HCT116 (cell line): ENCODE measurements at regions not wholly inside any gene's neighbourhood (a gene's known extent, or its start where the extent isn't known, plus 50 kb on each side); places are given as distances from the start of the nearest gene placed in this dataset.

Experiments
- ATAC-seq: fragments of 200-7000 bp; cut with Tn5 transposase; 2 replicates; pipeline ENCODE4 v1.9.1; 2020; ENCODE audit warnings: mild to moderate bottlenecking, moderate library complexity
- BruUV-seq: library from RNA; stranded (reverse); fragments of 400-500 nt; replicated peaks from 2 replicates; lab custom pipeline; 2021; lab: Mats Ljungman, UMichigan
- CTCF ChIA-PET: fragments of 300-600 bp; sonication (Branson Sonifier 250); formaldehyde crosslinking; loops from one replicate; lab custom pipeline; 2021; ENCODE audit warnings: antibody characterized with exemption; lab: Charles Lee
- POLR2A ChIA-PET: fragments of 300-600, 350-600 bp; sonication (Branson Sonifier 250); formaldehyde crosslinking; loops from one replicate; lab custom pipeline; 2021; ENCODE audit warnings: antibody characterized with exemption; lab: Charles Lee
- RAD21 ChIA-PET, 2 experiments: fragments of 300-600 bp; sonication (Branson Sonifier 250); formaldehyde crosslinking; loops; one replicate each; lab custom pipeline; 2023; ENCODE audit warnings: low total read pairs in 2 of 2; ENCODE audit not compliant: uncharacterized antibody in 2 of 2, unreplicated experiment in 2 of 2, low non-redundant PET in 1 of 2; lab: Charles Lee
- DNase-seq: peaks from one replicate; pipeline ENCODE4 v3.0.0-alpha.2; 2010; ENCODE audit warnings: low read depth, low spot score
- H2AFZ ChIP-seq: fragments of 200-600 bp; shearing (Covaris generic), sonication (generic); 2 replicates; pipeline ENCODE4 v1.6.1; 2017; ENCODE audit warnings: low read depth, mixed run types, mixed read lengths, antibody characterized with exemption, low read length; ENCODE audit not compliant: poor library complexity, severe bottlenecking
- H3K27ac ChIP-seq: 2 replicates; pipeline ENCODE4 v1.5.1; 2012; ENCODE audit warnings: low read depth, low read length
- H3K27me3 ChIP-seq: fragments of 200-600 bp; sonication (generic); 2 replicates; pipeline ENCODE4 v1.6.1; 2016; ENCODE audit warnings: mixed run types, low read length, mixed read lengths; ENCODE audit not compliant: insufficient read depth
- H3K36me3 ChIP-seq, 2 experiments: fragments of 200-500 bp in 1 of 2; fragments of 200-600 bp in 1 of 2; sonication (Bioruptor generic) in 1 of 2; sonication (generic) in 1 of 2; 2 replicates each; pipeline versions ENCODE4 v1.5.1 to v1.6.1; 2014 to 2016; ENCODE audit warnings: low read length in 2 of 2, inconsistent platforms in 1 of 2, mixed read lengths in 1 of 2, mixed run types in 1 of 2; ENCODE audit not compliant: insufficient read depth in 2 of 2, control insufficient read depth in 1 of 2
- H3K4me1 ChIP-seq, 2 experiments: fragments of 200-600 bp in 1 of 2; sonication (generic) in 1 of 2; 2 replicates each; pipeline versions ENCODE4 v1.5.1 to v1.6.1; 2012 to 2017; ENCODE audit warnings: low read length in 2 of 2, inconsistent platforms in 1 of 2, mild to moderate bottlenecking in 1 of 2, mixed read lengths in 1 of 2, mixed run types in 1 of 2, moderate library complexity in 1 of 2; ENCODE audit not compliant: insufficient read depth in 2 of 2, control insufficient read depth in 1 of 2
- H3K4me2 ChIP-seq: fragments of 200-600 bp; sonication (generic); 2 replicates; pipeline ENCODE4 v1.6.1; 2017; ENCODE audit warnings: mixed run types, low read length, mixed read lengths
- H3K4me3 ChIP-seq, 2 experiments: fragments of 200-600 bp in 1 of 2; sonication (generic) in 1 of 2; replicated peaks in 1 of 2; 2 replicates each; pipeline ENCODE4 v1.5.1; 2011 to 2016; ENCODE audit warnings: low read length in 2 of 2, control low read depth in 1 of 2, low read depth in 1 of 2, mild to moderate bottlenecking in 1 of 2, mixed read lengths in 1 of 2, mixed run types in 1 of 2
- H3K79me2 ChIP-seq: fragments of 200-600 bp; sonication (generic); 2 replicates; pipeline ENCODE4 v1.6.1; 2017; ENCODE audit warnings: mild to moderate bottlenecking, mixed run types, low read length, moderate library complexity, mixed read lengths; ENCODE audit not compliant: insufficient read depth
- H3K9ac ChIP-seq: fragments of 200-600 bp; sonication (generic); 2 replicates; pipeline ENCODE4 v1.6.1; 2016; ENCODE audit warnings: low read length, mixed read lengths
- H3K9me2 ChIP-seq: fragments of 200-600 bp; sonication (generic), shearing (Covaris generic); 2 replicates; pipeline ENCODE4 v1.6.1; 2017; ENCODE audit warnings: mixed run types, mild to moderate bottlenecking, moderate library complexity; ENCODE audit not compliant: insufficient read depth
- H3K9me3 ChIP-seq, 2 experiments: fragments of 200-500 bp in 1 of 2; fragments of 200-600 bp in 1 of 2; sonication (Bioruptor generic) in 1 of 2; sonication (generic) in 1 of 2; 2 replicates each; pipeline ENCODE4 v1.6.1; 2014 to 2017; ENCODE audit warnings: low read length in 2 of 2, mixed read lengths in 2 of 2, inconsistent platforms in 1 of 2, low read depth in 1 of 2, mild to moderate bottlenecking in 1 of 2, mixed run types in 1 of 2, moderate library complexity in 1 of 2; ENCODE audit not compliant: control insufficient read depth in 1 of 2, insufficient read depth in 1 of 2
- H4K20me1 ChIP-seq: fragments of 200-600 bp; sonication (generic), shearing (Covaris generic); 2 replicates; pipeline ENCODE4 v1.6.1; 2017; ENCODE audit warnings: mixed run types, mild to moderate bottlenecking, moderate library complexity; ENCODE audit not compliant: insufficient read depth
- CBX3 ChIP-seq: IDR thresholded peaks from 2 replicates; pipeline ENCODE4 v1.6.1; 2012; ENCODE audit warnings: low read depth
- EGR1 ChIP-seq: IDR thresholded peaks from 2 replicates; pipeline ENCODE4 v1.6.1; 2012; ENCODE audit warnings: low read depth
- ELF1 ChIP-seq: IDR thresholded peaks from 2 replicates; pipeline ENCODE4 v1.6.1; 2012; ENCODE audit warnings: low read depth, borderline replicate concordance
- EZH2 ChIP-seq: fragments of 200-600 bp; sonication (generic); IDR thresholded peaks from 2 replicates; pipeline ENCODE4 v1.6.1; 2017; ENCODE audit warnings: antibody characterized with exemption, mixed run types
- EZH2phosphoT487 ChIP-seq: fragments of 200-600 bp; IDR thresholded peaks from 2 replicates; pipeline ENCODE4 v1.6.1; 2018; ENCODE audit warnings: antibody characterized with exemption, borderline replicate concordance
- FOSL1 ChIP-seq: IDR thresholded peaks from 2 replicates; pipeline ENCODE4 v1.6.1; 2012; ENCODE audit warnings: low read depth
- RAD21 ChIP-seq: IDR thresholded peaks from 2 replicates; pipeline ENCODE4 v1.6.1; 2012; ENCODE audit warnings: low read depth, mild to moderate bottlenecking
- SP1 ChIP-seq: IDR thresholded peaks from 2 replicates; pipeline ENCODE4 v1.6.1; 2012; ENCODE audit warnings: low read depth
- ZFX ChIP-seq: fragments of 450-650 bp; IDR thresholded peaks from 2 replicates; pipeline ENCODE4 v1.6.1; 2017
- ZNF274 ChIP-seq: fragments of 200-500 bp; sonication (Bioruptor generic); IDR thresholded peaks from 2 replicates; pipeline ENCODE4 v1.6.1; 2014; ENCODE audit warnings: mild to moderate bottlenecking, low read depth, low read length, inconsistent platforms
- intact Hi-C: fragments of 100-400 bp; cut with micrococcal nuclease; formaldehyde crosslinking; loops from 2 replicates; pipeline ENCODE4 v1.10.0; 2022
- TF ChIP-seq, protein P1 (sequence below): IDR thresholded peaks from 2 replicates; pipeline ENCODE4 v1.6.1; 2012
- TF ChIP-seq, protein P2 (sequence below): IDR thresholded peaks from 2 replicates; pipeline ENCODE4 v1.6.1; 2011; ENCODE audit warnings: mild to moderate bottlenecking, low read length, moderate library complexity; ENCODE audit not compliant: insufficient replicate concordance; ENCODE audit errors: extremely low read depth
- TF ChIP-seq, protein P3 (sequence below): IDR thresholded peaks from 2 replicates; pipeline ENCODE4 v1.6.1; 2012; ENCODE audit warnings: low read depth
- TF ChIP-seq, protein P4 (sequence below): IDR thresholded peaks from 2 replicates; pipeline ENCODE4 v1.6.1; 2012

DNA sequence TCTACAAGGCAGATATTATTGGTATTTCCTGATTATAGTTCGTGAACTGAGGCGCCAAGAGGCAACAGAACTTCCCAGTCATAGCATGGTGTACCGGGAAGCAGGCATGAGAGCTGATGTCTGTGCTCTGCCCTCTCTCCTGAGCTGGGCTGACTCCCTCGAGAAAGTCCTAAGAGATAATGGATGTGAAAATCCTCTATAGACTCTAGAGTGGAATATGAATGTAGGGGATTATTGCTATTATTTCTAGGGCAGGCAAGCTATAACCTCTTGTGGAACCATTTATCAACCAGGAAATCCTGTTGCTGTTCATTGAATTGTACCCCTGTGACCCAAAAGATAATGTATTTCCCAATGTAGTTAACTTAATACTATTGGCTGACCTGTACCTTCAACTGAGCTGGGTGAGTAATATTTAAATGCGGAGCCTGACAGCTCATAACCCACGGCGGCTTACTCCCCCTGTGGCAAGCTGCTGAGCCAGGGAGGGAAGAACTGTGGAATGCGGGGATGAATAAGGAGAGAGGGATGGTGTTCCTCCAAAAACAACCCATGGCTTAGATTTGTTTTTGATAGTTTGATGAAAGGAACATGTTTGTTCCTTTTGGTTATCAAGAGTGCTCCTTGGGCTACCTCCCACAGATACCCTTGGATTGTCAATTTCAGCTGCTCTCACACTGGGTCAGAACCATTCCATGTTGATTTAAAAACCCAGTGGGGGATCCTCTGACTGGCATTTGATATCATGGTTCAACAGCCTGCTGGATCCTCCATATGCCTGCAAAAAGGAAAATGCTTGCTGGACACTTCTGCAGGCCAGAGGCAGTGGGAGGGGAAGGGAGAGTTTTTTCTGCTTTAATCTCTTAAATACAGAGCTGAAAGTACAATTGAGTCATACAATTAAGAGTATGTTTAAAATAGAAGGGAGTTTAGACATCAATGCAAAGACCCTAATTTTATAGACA is 339.0 kb upstream of the BOD1L1 start:
- Histone ChIP-seq H3K79me2 (no peaks in the 10 kb centered on the region), H2AFZ (no peak overlapping the region), H3K9me3 (peaks cover 0 to 6% of the 10 kb centered on the region in 2 experiments; a peak in 2 of 4 replicates), H3K9ac (no peak overlapping the region), H3K4me2 (no peak overlapping the region), H3K4me3 (no peak overlapping the region), H3K36me3 (no peaks in the 10 kb centered on the region), H3K9me2 (no peaks in the 10 kb centered on the region), H3K27me3 (no peaks in the 10 kb centered on the region), H4K20me1 (no peaks in the 10 kb centered on the region), H3K27ac (no peak overlapping the region), H3K4me1 (no peaks in the 10 kb centered on the region)
- TF ChIP-seq EGR1 (no peak), RAD21 (no peak), CBX3 (no peak)
- TF ChIP-seq, protein P1, sequence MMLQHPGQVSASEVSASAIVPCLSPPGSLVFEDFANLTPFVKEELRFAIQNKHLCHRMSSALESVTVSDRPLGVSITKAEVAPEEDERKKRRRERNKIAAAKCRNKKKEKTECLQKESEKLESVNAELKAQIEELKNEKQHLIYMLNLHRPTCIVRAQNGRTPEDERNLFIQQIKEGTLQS, result no peak
- RAD21 ChIA-PET, result no interaction called here
- CTCF ChIA-PET, result no interaction called here
- ATAC-seq (no peak), DNase-seq (no peak)
- BruUV-seq, result no TSS peak
- POLR2A ChIA-PET, result no interaction called here
- intact Hi-C loops, result loop anchor here (10.0 kb wide), 1 partner anchor 62 kb away; no protein-coding TSS in a partner anchor

DNA sequence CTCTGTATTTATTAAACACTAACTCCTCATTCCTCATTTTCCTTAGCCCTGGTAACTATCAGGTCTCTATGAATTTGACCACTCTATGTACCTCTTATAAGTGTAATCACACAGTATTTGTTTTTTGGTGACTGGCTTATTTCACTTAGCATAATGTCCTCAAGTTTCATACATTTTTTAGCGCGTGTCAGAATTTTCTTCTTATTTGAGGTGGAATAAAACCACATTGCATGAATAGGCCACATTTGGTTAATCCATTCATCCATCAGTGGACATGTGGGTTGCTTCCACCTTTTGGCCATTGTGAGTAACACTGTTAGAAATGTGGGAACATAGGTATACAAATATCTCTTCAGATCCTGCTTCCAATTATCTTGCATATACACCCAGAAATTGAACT is 341.2 kb upstream of the BOD1L1 start:
- Histone ChIP-seq H3K9me2 (no peaks in the 10 kb centered on the region), H3K27me3 (no peaks in the 10 kb centered on the region), H2AFZ (no peak overlapping the region), H3K4me2 (no peak overlapping the region), H3K9me3 (peaks cover 0 to 5% of the 10 kb centered on the region in 2 experiments; a peak in 1 of 4 replicates), H3K79me2 (no peaks in the 10 kb centered on the region), H3K9ac (no peak overlapping the region), H3K36me3 (no peaks in the 10 kb centered on the region), H3K27ac (no peak overlapping the region), H3K4me1 (no peaks in the 10 kb centered on the region), H4K20me1 (no peaks in the 10 kb centered on the region), H3K4me3 (no peak overlapping the region)
- BruUV-seq, result no TSS peak
- ChIA-PET RAD21 (no interaction called here), POLR2A (no interaction called here), CTCF (no interaction called here)
- DNase-seq (no peak), ATAC-seq (no peak)
- intact Hi-C loops, result loop anchor here (10.0 kb wide), 1 partner anchor 64 kb away; no protein-coding TSS in a partner anchor
- TF ChIP-seq CBX3 (no peak), ZNF274 (no peak), EZH2phosphoT487 (no peak), ELF1 (no peak), FOSL1 (no peak), ZFX (no peak), EZH2 (no peak), SP1 (no peak)
- TF ChIP-seq, protein P2, sequence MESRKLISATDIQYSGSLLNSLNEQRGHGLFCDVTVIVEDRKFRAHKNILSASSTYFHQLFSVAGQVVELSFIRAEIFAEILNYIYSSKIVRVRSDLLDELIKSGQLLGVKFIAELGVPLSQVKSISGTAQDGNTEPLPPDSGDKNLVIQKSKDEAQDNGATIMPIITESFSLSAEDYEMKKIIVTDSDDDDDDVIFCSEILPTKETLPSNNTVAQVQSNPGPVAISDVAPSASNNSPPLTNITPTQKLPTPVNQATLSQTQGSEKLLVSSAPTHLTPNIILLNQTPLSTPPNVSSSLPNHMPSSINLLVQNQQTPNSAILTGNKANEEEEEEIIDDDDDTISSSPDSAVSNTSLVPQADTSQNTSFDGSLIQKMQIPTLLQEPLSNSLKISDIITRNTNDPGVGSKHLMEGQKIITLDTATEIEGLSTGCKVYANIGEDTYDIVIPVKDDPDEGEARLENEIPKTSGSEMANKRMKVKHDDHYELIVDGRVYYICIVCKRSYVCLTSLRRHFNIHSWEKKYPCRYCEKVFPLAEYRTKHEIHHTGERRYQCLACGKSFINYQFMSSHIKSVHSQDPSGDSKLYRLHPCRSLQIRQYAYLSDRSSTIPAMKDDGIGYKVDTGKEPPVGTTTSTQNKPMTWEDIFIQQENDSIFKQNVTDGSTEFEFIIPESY, result no peak
- TF ChIP-seq, protein P3, sequence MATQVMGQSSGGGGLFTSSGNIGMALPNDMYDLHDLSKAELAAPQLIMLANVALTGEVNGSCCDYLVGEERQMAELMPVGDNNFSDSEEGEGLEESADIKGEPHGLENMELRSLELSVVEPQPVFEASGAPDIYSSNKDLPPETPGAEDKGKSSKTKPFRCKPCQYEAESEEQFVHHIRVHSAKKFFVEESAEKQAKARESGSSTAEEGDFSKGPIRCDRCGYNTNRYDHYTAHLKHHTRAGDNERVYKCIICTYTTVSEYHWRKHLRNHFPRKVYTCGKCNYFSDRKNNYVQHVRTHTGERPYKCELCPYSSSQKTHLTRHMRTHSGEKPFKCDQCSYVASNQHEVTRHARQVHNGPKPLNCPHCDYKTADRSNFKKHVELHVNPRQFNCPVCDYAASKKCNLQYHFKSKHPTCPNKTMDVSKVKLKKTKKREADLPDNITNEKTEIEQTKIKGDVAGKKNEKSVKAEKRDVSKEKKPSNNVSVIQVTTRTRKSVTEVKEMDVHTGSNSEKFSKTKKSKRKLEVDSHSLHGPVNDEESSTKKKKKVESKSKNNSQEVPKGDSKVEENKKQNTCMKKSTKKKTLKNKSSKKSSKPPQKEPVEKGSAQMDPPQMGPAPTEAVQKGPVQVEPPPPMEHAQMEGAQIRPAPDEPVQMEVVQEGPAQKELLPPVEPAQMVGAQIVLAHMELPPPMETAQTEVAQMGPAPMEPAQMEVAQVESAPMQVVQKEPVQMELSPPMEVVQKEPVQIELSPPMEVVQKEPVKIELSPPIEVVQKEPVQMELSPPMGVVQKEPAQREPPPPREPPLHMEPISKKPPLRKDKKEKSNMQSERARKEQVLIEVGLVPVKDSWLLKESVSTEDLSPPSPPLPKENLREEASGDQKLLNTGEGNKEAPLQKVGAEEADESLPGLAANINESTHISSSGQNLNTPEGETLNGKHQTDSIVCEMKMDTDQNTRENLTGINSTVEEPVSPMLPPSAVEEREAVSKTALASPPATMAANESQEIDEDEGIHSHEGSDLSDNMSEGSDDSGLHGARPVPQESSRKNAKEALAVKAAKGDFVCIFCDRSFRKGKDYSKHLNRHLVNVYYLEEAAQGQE, result no peak
- TF ChIP-seq, protein P4, sequence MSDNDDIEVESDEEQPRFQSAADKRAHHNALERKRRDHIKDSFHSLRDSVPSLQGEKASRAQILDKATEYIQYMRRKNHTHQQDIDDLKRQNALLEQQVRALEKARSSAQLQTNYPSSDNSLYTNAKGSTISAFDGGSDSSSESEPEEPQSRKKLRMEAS, result no peak
